Mesendoderm (in vitro differentiated cells): ENCODE measurements at regions not wholly inside any gene's neighbourhood (a gene's known extent, or its start where the extent isn't known, plus 50 kb on each side); places are given as distances from the start of the nearest gene placed in this dataset.

Experiments used
- DNase-seq: peaks from one replicate; pipeline ENCODE4 v3.0.0; 2013
- H2AK5ac ChIP-seq: 2 replicates; pipeline ENCODE4 v1.6.1; 2013; ENCODE audit warnings: low read length, inconsistent platforms
- H2BK120ac ChIP-seq: 2 replicates; pipeline ENCODE4 v1.6.1; 2013; ENCODE audit warnings: low read depth, mild to moderate bottlenecking, low read length, moderate library complexity, mixed read lengths
- H2BK15ac ChIP-seq: replicated peaks from 2 replicates; pipeline ENCODE4 v1.6.1; 2013; ENCODE audit warnings: low read depth, mild to moderate bottlenecking, moderate library complexity
- H2BK5ac ChIP-seq: 2 replicates; pipeline ENCODE4 v1.6.1; 2013; ENCODE audit warnings: low read length, inconsistent platforms
- H3K18ac ChIP-seq: 2 replicates; pipeline ENCODE4 v1.6.1; 2013; ENCODE audit warnings: mild to moderate bottlenecking, low read length, mixed read lengths
- H3K23ac ChIP-seq: one replicate; pipeline ENCODE4 v1.6.1; 2013; ENCODE audit warnings: low read length
- H3K27ac ChIP-seq: 2 replicates; pipeline ENCODE4 v1.5.1; 2013; ENCODE audit warnings: low read depth, mild to moderate bottlenecking, inconsistent platforms, low read length, moderate library complexity
- H3K27me3 ChIP-seq: 2 replicates; pipeline ENCODE4 v1.6.1; 2013; ENCODE audit warnings: low read length, control low read depth, mild to moderate bottlenecking, inconsistent platforms; ENCODE audit not compliant: insufficient read depth, poor library complexity
- H3K36me3 ChIP-seq: 2 replicates; pipeline ENCODE4 v1.6.1; 2013; ENCODE audit warnings: low read length, inconsistent platforms; ENCODE audit not compliant: control insufficient read depth, insufficient read depth
- H3K4ac ChIP-seq: one replicate; pipeline ENCODE4 v1.6.1; 2013; ENCODE audit warnings: low read depth, mild to moderate bottlenecking, low read length, moderate library complexity
- H3K4me1 ChIP-seq: 2 replicates; pipeline ENCODE4 v1.6.1; 2013; ENCODE audit warnings: low read depth, low read length, inconsistent platforms; ENCODE audit not compliant: control insufficient read depth
- H3K4me2 ChIP-seq: 2 replicates; pipeline ENCODE4 v1.6.1; 2013; ENCODE audit warnings: low read length
- H3K4me3 ChIP-seq: 2 replicates; pipeline ENCODE4 v1.5.1; 2013; ENCODE audit warnings: mild to moderate bottlenecking, low read length
- H3K56ac ChIP-seq: one replicate; pipeline ENCODE4 v1.6.1; 2013; ENCODE audit warnings: low read length
- H3K79me1 ChIP-seq: 2 replicates; pipeline ENCODE4 v1.6.1; 2013; ENCODE audit warnings: low read length, inconsistent platforms
- H3K79me2 ChIP-seq: 2 replicates; pipeline ENCODE4 v1.6.1; 2013; ENCODE audit warnings: mild to moderate bottlenecking, low read length; ENCODE audit not compliant: control insufficient read depth, insufficient read depth
- H3K9ac ChIP-seq: 2 replicates; pipeline ENCODE4 v1.6.1; 2013; ENCODE audit warnings: low read length, inconsistent platforms
- H4K5ac ChIP-seq: one replicate; pipeline ENCODE4 v1.6.1; 2013; ENCODE audit warnings: low read length
- H4K8ac ChIP-seq: one replicate; pipeline ENCODE4 v1.6.1; 2013; ENCODE audit warnings: low read depth, mild to moderate bottlenecking, control low read depth, low read length, moderate library complexity
- WGBS: extraction: QIAGEN DNeasy Blood & Tissue Kit; methylation state at CpG from one replicate; pipeline ENCODE4 v1.1.7; 2013; ENCODE audit warnings: low lambda C conversion rate, missing lambda C conversion rate; ENCODE audit not compliant: insufficient coverage; ENCODE audit errors: extremely low coverage; 5-methylcytosine and 5-hydroxymethylcytosine counted together

DNA sequence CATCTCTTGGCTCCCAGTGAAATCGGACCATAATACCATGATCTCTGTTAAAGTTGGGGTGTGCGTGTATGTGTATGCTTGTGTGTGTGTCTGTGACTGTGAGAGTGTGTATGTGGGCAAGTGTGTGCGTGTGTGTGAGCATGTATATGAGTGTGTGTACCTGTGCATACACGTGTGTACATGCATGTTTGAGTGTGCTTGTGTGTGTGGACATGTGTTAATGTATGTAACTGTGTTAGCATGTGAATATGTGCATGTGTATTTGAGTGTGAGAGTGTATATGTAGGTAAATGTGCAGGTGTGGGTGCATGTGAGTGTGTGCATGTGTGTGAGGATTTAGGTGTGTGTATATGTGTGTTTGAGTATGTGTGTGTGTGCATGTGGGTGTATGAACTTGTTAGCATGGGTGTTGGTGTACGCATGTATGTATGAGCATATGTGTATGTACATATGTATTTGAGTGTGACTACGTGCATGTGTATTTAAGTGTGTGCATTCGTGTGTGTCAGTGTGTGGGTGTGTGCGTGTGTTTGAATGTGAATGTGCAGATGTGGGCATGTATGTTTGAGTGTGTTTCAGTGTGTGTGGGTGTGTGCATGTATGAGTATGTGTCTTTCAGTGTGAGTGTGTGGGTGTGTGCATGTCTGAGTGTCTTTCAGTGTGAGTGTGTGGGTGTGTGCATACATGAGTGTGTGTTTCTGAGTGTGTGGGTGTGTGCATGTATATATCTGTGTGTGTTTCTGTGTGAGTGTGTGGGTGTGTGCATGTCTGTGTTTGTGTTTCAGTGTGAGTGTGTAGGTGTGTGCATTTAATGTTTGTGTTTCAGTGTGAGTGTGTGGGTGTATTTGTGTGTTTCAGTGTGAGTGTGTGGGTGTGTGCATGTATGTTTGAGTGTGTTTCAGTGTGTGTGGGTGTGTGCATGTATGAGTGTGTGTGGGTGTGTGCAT lies 183.2 kb downstream of the SOX9 start:
- Histone ChIP-seq H2BK120ac (no peak overlapping the region), H2BK5ac (no peak overlapping the region), H3K9ac (no peak overlapping the region), H3K27me3 (no peaks in the 10 kb centered on the region), H3K4ac (no peak overlapping the region), H3K4me3 (no peak overlapping the region), H3K79me1 (no peaks in the 10 kb centered on the region), H3K79me2 (no peaks in the 10 kb centered on the region), H2BK15ac (no peak overlapping the region), H3K23ac (no peak overlapping the region), H3K4me2 (no peak overlapping the region), H3K27ac (no peak overlapping the region), H4K5ac (no peak overlapping the region), H3K4me1 (no peaks in the 10 kb centered on the region), H4K8ac (no peak overlapping the region), H3K36me3 (no peaks in the 10 kb centered on the region), H3K56ac (no peak overlapping the region), H2AK5ac (no peak overlapping the region), H3K18ac (no peak overlapping the region)
- WGBS, result 93% methylated on average over 2 of the region's 8 CpGs
- no peak for DNase-seq

- Histone ChIP-seq H3K23ac (no peak overlapping the region), H2BK120ac (no peak overlapping the region), H3K27me3 (no peaks in the 10 kb centered on the region), H3K27ac (no peak overlapping the region), H2BK15ac (no peak overlapping the region), H4K8ac (no peak overlapping the region), H3K4me1 (no peaks in the 10 kb centered on the region), H3K9ac (no peak overlapping the region), H3K4me3 (no peak overlapping the region), H3K79me2 (no peaks in the 10 kb centered on the region), H2AK5ac (no peak overlapping the region), H3K79me1 (no peaks in the 10 kb centered on the region), H3K18ac (no peak overlapping the region), H3K4me2 (no peak overlapping the region), H2BK5ac (no peak overlapping the region), H4K5ac (no peak overlapping the region), H3K36me3 (no peaks in the 10 kb centered on the region), H3K56ac (no peak overlapping the region), H3K4ac (no peak overlapping the region)
- DNase-seq, result no peak
- no CpG with 5 or more reads among the region's 10 CpGs for WGBS
Measured at GRCh38 chr17:72304859-72305258, 184.0 kb downstream of the SOX9 start.

GRCh38 chr17:72305472-72305871 lies 184.7 kb downstream of the SOX9 start:
- WGBS, result no CpG with 5 or more reads among the region's 6 CpGs

DNA sequence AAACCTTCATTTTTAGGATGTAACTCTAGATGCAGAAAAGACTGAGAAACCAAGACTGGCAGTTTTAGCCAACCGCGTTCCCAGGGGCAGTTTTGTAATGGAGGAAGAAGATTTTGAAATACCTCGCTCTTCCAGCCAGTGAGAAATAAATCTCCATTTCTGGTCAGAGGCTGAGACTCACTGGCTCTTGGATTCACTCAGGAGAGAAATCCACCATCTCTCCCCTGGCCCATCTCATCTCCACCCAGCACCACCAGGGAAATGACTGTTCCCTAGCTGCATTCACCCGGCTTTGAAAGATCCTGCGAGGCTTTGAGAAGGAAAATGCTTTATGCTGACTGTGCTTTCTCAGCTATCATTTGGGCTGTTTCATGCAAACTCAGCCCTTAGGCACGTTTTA lies 185.2 kb downstream of the SOX9 start:
- DNase-seq, result no peak
- H3K27ac ChIP-seq, result no peak overlapping the region
- no peak overlapping the region for H2AK5ac ChIP-seq
- H2BK5ac ChIP-seq, result no peak overlapping the region
- no peaks in the 10 kb centered on the region for H3K79me1 ChIP-seq
- no peak overlapping the region for H3K23ac ChIP-seq
- H4K5ac ChIP-seq, result no peak overlapping the region
- H3K79me2 ChIP-seq, result no peaks in the 10 kb centered on the region
- no peak overlapping the region for H3K4me2 ChIP-seq
- H3K18ac ChIP-seq, result no peak overlapping the region
- no peak overlapping the region for H2BK15ac ChIP-seq
- H4K8ac ChIP-seq, result no peak overlapping the region
- no peak overlapping the region for H3K4ac ChIP-seq
- H3K4me3 ChIP-seq, result no peak overlapping the region
- H3K9ac ChIP-seq, result no peak overlapping the region
- H3K4me1 ChIP-seq, result no peaks in the 10 kb centered on the region
- no peak overlapping the region for H2BK120ac ChIP-seq
- no CpG with 5 or more reads among the region's 6 CpGs for WGBS
- H3K56ac ChIP-seq, result no peak overlapping the region
- no peaks in the 10 kb centered on the region for H3K27me3 ChIP-seq
- H3K36me3 ChIP-seq, result no peaks in the 10 kb centered on the region

More at GRCh38 chr17:72305472-72305871, 184.7 kb downstream of the SOX9 start:
- Histone ChIP-seq H3K36me3 (no peaks in the 10 kb centered on the region), H3K79me2 (no peaks in the 10 kb centered on the region), H2BK5ac (no peak overlapping the region), H3K56ac (no peak overlapping the region), H3K18ac (no peak overlapping the region), H4K5ac (no peak overlapping the region), H3K79me1 (no peaks in the 10 kb centered on the region), H3K9ac (no peak overlapping the region), H3K27me3 (no peaks in the 10 kb centered on the region), H2AK5ac (no peak overlapping the region), H2BK15ac (no peak overlapping the region), H3K23ac (no peak overlapping the region), H2BK120ac (no peak overlapping the region), H4K8ac (no peak overlapping the region), H3K4me1 (no peaks in the 10 kb centered on the region), H3K4ac (no peak overlapping the region), H3K4me2 (no peak overlapping the region), H3K27ac (no peak overlapping the region), H3K4me3 (no peak overlapping the region)
- DNase-seq, result no peak

DNA sequence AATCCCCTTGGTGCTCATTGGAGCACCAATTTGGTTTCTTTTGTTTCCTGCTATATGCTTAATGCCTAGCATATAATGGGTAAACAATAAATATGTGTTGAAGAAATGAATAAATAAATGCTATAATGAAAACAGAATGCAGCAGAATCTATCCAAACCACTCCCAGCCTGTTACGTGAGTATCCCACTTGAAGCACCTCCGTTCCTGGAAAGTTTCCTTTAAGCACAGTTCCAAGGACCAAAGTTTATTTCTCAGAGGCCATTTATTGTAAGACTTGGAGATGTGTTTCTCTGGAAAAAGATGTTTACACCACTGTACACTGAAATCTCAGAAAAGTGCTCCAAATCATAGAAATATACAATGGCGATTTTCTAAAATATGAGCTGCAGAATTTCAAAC lies 187.0 kb downstream of the SOX9 start:
- no peak overlapping the region for H4K8ac ChIP-seq
- no peak overlapping the region for H2BK5ac ChIP-seq
- H3K4ac ChIP-seq, result no peak overlapping the region
- H2BK15ac ChIP-seq, result no peak overlapping the region
- no peak for DNase-seq
- H3K56ac ChIP-seq, result no peak overlapping the region
- H2AK5ac ChIP-seq, result no peak overlapping the region
- H3K79me1 ChIP-seq, result no peaks in the 10 kb centered on the region
- WGBS, result no CpG with 5 or more reads among the region's 3 CpGs
- H3K36me3 ChIP-seq, result no peaks in the 10 kb centered on the region
- no peak overlapping the region for H3K23ac ChIP-seq
- H3K4me3 ChIP-seq, result no peak overlapping the region
- no peak overlapping the region for H4K5ac ChIP-seq
- no peaks in the 10 kb centered on the region for H3K4me1 ChIP-seq
- no peak overlapping the region for H3K18ac ChIP-seq
- no peak overlapping the region for H2BK120ac ChIP-seq
- H3K79me2 ChIP-seq, result no peaks in the 10 kb centered on the region
- H3K27ac ChIP-seq, result no peak overlapping the region
- no peak overlapping the region for H3K9ac ChIP-seq
- no peaks in the 10 kb centered on the region for H3K27me3 ChIP-seq
- H3K4me2 ChIP-seq, result no peak overlapping the region
